Right forelimb (tissue), 1 donor: ENCODE measurements at regions not wholly inside any gene's neighbourhood (a gene's known extent, or its start where the extent isn't known, plus 50 kb on each side); places are given as distances from the start of the nearest gene placed in this dataset.
"Not testable (repeated sequence)": the region's sequence is repeated elsewhere in the genome, so short reads cannot be mapped to it uniquely, and the experiment has no call there.

Source experiments
- DNase-seq: peaks from one replicate; pipeline ENCODE4 v3.0.0-alpha.2; 2018

DNA sequence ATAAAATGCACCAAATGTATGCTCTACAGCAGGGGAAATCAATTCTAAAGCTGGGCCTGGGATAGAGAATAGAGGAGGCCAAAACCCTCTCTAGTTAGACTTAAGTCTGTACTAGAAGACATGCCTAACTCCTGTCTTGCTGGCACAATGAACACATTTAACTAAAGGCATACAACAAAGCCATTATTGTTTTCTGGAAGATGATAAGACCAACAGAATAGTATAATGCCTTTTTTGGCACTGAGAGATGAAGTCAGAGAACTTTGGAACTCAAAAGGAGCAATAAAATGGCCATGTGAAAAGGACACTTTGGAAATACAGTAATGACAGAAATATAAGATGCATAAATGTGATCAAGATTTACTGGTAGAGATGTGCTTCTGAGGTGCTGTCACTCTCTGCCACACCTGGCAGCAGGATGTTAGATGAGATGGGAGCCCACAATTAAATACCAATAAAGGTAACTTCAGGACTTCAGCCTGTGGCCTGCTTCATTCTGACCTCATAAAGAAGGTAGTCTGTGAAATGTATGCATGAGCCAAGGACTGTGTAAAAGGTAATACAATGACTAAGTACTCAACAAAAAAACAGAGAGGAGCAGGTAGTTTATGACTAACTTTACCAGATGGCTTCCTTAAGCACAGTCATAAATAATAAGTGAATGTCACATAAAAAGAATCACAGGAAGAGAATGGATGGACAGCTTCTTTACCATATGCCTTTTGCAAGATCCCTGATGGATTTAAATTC lies 333.4 kb downstream of the BCKDHB start:
- DNase-seq: no peak

DNA sequence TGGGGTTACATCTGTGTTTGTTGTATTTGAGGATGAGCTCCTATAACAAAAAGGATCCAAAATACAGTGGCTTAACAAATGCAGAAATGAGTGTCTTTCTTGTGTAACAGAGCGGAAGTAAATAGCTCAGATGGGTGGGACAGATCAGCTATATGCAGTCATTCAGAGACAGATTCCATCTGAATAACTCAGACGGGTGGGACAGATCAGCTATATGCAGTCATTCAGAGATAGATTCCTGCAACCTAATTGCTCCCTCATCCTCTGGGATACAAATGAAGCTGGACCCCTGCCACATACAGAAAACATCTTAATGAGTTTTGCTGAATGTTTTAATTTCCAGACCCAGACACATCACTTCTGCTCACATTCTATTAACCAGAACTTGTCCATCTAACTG lies 332.3 kb downstream of the BCKDHB start:
- no peak for DNase-seq

DNA sequence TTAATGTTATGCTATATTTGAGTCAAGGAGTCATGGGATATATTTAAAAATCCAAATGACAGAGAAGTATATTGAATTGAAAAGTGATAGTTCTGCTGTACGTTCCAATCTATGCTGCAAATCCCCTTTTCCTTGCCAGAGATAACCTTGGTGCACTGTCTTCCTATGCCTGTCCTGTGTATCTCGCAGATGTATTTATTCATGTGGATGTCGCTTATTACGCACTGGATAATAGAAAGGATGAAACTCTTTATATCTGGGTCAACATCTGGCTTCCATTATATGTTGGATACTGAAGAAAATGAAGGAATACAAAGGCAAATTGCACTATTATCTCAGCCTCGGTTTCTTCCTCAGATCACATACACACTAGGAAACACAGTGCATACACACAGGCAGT lies 331.3 kb downstream of the BCKDHB start:
- no peak for DNase-seq

DNA sequence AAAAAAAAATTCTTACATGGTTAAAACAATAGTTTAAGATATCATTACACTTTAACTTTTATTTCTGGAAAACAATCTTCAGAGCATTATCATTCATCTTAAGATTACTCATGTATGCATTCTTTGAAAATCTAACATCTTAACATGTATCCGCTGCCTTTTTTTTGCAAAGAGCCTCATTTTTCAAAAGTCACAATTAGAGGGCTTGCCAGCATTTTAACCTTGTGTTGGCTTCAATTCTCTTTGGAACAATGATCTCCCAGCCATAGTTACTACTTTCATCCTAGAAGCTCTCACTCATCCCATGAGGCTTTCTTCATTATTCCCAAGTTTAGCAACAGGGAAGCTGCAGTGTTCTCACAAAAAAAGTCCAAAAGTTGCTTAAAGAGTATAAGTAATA lies 330.8 kb downstream of the BCKDHB start:
- no peak for DNase-seq

DNA sequence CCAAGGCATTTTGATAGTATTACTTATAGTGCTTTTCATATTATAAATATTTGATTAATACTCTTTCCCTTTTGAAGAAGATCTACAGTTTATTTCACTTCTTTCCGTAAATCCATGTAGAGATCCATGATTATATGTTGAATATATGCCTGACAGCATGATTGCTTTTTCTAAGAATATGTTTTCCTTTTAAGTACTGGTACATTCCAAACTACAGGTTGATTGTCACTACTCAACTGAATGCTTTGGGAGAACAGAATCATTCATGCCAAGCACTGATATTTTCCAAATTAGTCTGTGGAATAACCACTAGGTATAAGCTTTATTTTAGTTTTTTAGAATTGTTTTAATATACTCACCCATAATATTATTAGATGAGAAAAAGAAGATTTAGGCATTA lies 330.2 kb downstream of the BCKDHB start:
- DNase-seq: no peak

DNA sequence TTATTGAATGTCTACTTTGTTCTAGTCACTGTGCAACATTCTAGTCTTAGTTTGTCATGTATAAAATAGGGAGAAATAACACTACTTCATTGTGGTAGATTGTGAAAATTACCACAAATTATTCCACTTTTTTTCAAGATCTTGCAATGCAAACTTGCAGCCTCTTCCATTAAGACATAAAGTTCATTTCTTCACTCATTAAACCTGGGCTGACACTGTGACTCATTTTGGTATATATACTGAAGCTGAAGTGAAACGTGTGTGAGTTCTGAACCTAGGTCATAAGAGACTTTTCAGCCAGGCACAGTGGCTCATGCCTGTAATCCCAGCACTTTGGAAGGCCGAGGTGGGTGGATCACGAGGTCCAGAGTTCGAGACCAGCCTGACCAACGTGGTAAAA lies 329.0 kb downstream of the BCKDHB start:
- no peak for DNase-seq

DNA sequence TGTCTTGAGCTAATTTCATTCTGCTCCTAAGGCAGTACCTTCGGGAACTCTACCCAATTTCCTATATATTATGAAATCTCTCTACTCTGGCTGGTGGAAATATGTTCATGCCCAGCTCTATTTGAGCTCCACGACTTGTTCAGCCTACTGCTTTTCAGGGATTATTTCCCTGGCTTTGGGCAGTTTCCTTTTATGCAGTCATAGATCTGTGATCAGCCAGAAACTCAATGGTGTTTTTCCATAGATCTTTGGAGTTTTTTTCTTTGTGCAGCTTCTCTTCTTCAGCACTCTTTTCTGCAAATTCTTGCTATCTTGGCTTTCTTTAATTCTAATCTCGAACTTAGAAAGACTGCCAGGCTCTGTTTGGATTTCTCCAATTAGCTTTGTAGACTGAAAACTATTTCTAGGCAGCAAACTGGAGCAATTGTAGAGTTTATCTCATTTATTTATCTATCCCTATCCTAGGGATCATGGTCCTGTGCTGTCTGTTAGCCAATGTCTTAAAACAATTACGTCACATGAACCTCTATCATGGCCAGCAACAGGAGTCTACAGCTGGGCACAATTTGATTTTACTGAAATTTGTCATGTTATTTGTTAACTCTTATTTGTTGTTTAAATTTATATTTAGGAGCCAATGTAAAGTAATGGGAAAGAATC lies 328.4 kb downstream of the BCKDHB start:
- DNase-seq: no peak

DNA sequence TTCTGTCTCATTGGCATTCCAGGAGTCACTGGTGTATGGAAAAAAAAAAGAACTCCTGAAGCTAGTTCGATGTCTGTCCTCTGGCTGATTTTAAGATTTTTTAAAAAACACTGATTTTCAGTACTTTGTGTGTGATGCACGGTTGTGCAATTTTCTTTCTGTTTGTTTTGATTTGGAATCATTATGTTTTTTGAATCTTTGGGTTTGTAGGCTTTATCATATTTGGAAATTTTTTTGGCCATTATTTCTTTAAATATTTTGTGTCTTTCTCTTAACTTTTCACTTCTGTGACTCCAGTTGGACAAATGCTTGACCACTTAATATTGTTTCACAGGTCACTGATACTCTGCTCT lies 327.2 kb downstream of the BCKDHB start:
- DNase-seq: no peak

DNA sequence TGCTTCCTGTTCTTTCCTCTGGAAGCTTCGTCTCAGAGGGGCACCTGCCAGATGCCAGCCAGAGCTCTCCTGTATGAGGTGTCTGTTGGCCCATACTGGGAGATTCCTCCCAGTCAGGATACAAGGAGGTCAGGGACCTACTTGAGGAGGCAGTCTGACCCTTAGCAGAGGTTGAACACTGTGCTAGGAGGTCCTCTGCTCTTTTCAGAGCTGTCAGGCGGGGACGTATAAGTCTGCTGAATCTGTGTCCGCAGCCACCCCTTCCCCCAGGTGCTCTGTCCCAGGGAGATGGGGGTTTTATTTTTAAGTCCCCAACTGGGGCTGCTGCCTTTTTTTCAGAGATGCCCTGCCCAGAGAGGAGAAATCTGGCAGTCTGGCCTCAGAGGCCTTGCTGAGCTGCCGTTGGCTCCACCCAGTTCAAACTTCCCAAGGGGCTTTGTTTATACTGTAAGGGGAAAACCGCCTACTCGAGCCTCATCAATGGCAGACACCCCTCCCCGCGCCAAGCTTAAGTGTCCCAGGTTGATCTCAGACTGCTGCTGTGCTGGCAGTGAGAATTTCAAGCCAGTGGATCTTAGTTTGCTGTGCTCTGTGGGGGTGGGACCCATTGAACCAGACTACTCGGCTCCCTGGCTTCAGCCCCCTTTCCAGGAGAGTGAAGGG lies 326.7 kb downstream of the BCKDHB start:
- DNase-seq: no peak

DNA sequence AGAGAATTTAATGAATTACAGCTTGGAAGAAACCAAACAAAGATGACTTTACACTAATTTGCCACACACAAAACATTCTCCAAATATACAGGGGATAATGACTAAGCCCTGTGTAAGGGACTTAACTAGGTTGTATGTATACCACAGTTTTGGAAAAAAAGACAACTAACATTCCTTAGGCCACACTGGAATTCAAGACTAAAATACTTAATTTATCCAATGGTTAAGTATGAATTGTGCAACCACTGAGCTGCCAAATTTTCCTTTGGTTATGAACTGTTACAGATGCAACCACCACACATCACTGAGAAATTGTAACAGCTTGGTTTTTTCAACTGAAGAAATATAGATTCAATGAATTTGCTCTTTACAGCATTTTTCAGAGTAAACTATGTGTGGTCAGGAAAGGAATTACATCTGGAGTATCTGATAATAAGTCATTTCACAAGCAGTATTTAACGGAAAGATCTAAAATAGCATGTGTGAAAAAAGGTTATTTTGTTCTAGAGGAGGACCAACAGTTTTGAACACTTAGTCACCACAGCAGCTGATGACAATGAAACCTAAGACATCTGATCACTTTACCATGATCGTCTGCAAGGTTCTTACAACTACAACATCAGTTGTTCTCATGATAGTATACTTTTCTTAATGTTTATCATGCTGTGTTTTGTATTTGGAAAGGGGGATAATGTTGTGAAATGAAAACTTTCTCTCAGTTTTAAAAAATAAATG lies 318.8 kb downstream of the BCKDHB start:
- no peak for DNase-seq

DNA sequence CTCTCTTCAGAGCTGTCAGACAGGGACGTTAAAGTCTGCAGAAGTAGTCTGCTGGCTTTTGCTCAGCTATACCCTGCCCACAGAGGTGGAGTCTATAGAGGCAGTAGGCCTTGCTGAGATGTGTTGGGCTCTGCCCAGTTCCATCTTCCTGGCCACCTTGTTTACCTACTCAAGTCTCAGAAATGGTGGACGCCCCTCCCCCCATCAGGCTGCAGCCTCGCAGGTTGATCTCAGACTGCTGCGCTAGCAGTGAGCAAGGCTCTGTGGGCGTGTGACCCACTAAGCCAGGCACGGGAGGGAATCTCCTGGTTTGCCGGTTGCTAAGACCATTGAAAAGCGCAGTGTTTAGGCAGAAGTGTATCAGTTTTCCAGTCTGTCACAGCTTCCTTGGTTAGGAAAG lies 305.0 kb downstream of the BCKDHB start:
- DNase-seq: no peak

DNA sequence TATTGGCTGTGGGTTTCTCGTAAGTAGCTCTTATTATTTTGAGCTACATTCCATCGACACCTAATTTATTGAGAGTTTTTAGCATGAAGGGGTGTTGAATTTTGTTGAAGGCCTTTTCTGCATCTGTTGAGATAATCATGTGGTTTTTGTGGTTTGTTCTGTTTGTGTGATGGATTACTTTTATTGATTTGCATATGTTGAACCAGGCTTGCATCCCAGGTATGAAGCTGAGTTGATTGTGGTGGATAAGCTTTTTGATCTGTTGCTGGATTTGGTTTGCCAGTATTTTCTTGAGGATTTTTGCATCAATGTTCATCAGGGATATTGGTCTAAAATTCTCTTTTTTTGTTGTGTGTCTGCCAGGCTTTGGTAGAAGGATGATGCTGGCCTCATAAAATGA lies 301.5 kb downstream of the BCKDHB start:
- DNase-seq: not testable (repeated sequence)

DNA sequence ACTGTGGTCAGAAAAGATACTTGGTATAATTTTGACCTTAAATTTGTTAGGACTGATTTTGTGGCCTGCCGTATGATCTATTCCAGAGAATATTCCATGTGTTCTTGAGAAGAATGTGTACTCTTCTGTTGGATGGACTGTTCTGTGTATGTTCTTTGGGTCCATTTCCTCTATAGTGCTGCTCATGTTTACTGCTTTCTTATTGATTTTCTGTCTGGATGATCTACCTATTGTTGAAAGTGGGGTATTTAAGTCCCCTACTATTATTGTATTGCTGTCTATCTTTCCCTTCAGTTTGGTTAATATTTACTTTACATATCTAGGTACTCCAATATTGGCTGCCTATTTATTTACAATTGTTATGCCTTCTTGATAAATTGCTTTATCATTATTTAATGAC lies 298.4 kb downstream of the BCKDHB start:
- DNase-seq: no peak

DNA sequence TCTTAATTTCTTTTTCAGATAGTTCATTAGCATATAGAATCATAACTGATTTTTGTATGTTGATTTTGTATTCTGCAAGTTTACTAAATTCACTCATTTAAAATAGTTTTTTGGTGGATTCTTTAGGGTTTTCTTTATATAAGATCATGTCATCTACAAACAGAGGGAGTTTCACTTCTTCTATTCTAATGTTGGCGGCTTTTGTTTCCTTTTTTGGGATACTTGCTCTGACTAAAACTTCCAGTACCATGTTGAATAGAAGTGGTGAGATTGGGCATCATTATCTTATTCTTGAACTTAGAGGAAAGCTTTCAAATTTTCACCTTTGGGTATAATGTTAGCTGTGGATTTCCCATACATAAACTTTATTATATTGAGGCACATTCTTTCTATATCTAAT lies 296.9 kb downstream of the BCKDHB start:
- DNase-seq: no peak

DNA sequence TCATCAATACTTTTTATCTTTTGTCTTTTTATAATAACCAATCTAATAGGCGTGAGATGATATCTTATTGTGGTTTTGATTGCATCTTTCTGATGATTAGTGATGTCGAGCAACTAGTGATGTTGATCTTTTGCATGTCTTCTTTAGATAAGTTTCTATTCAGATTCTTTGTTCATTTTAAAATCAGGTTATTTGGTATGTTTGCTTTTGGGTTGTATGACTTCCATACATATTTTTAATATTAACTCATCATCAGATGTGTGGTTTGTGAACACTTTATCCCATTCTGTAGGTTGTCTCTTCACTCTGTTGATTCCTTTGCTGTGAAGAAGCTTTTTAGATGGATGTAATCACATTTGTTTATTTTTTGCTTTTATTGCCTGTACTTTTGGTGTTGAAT lies 295.8 kb downstream of the BCKDHB start:
- no peak for DNase-seq
